ENCODE measurements at regions not wholly inside any gene's neighbourhood (a gene's known extent, or its start where the extent isn't known, plus 50 kb on each side); places are given as distances from the start of the nearest gene placed in this dataset.

DNA sequence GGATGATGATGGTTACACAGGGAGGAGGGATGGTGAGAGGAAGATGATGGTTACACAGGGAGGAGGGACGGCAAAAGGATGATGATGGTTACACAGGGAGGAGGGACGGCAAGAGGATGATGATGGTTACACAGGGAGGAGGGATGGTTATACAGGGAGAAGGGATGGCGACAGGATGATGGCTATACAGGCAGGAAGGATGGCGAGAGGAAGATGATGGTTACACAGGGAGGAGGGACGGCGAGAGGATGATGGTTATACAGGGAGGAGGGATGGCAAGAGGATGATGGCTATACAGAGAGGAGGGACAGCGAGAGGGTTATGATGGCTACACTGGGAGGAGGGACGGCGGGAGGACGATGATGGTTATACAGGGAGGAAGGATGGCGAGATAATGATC, 64.1 kb upstream of the FCN1 start:
- TF ChIP-seq PML (IDR thresholded peaks at IDR 0.05; ENCODE audit: low read length): no peak
- TF ChIP-seq HDAC6 (IDR thresholded peaks at IDR 0.05; ENCODE audit: unreplicated experiment): no peak
